EH (cell line): ENCODE measurements at regions not wholly inside any gene's neighbourhood (a gene's known extent, or its start where the extent isn't known, plus 50 kb on each side); places are given as distances from the start of the nearest gene placed in this dataset.

Experiments
- DNase-seq: peaks from one replicate; pipeline ENCODE4 v3.0.0-alpha.2; 2015; ENCODE audit warnings: low read depth

- no peak for DNase-seq
These were observed 101.4 kb downstream of the TOMM20 start for GRCh38 chr1:235027076-235027861.

GRCh38 chr1:235025422-235025984 lies 103.1 kb downstream of the TOMM20 start:
- DNase-seq, result no peak

- DNase-seq, result no peak
These were observed 103.8 kb downstream of the TOMM20 start for GRCh38 chr1:235024711-235025421.

- DNase-seq, result no peak
These were observed 104.8 kb downstream of the TOMM20 start for GRCh38 chr1:235023711-235024439.

- no peak for DNase-seq
These were observed 105.5 kb downstream of the TOMM20 start for GRCh38 chr1:235022981-235023710.

- DNase-seq, result no peak
These were observed 106.2 kb downstream of the TOMM20 start for GRCh38 chr1:235022341-235022980.

- no peak for DNase-seq
These were observed 106.8 kb downstream of the TOMM20 start for GRCh38 chr1:235021815-235022214.

GRCh38 chr1:235021321-235021720 lies 107.3 kb downstream of the TOMM20 start:
- no peak for DNase-seq

- DNase-seq, result no peak
These were observed 108.7 kb downstream of the TOMM20 start for GRCh38 chr1:235019961-235020360.

- DNase-seq, result peak; percentile 12
These were observed 109.2 kb downstream of the TOMM20 start for GRCh38 chr1:235019471-235019870.

GRCh38 chr1:235018720-235019444 lies 109.8 kb downstream of the TOMM20 start:
- DNase-seq, result no peak

GRCh38 chr1:235018161-235018560 lies 110.5 kb downstream of the TOMM20 start:
- DNase-seq, result peak; percentile 99

- peak; percentile 56 for DNase-seq
These were observed 110.9 kb downstream of the TOMM20 start for GRCh38 chr1:235017719-235018118.

GRCh38 chr1:235017191-235017590 lies 111.4 kb downstream of the TOMM20 start:
- DNase-seq, result no peak

- no peak for DNase-seq
These were observed 113.2 kb downstream of the TOMM20 start for GRCh38 chr1:235015291-235015985.

- DNase-seq, result no peak
These were observed 113.9 kb downstream of the TOMM20 start for GRCh38 chr1:235014756-235015155.

- no peak for DNase-seq
These were observed 115.1 kb downstream of the TOMM20 start for GRCh38 chr1:235013512-235013911.

- DNase-seq, result no peak
These were observed 116.0 kb downstream of the TOMM20 start for GRCh38 chr1:235012436-235013210.
